ENCODE measurements at regions not wholly inside any gene's neighbourhood (a gene's known extent, or its start where the extent isn't known, plus 50 kb on each side); places are given as distances from the start of the nearest gene placed in this dataset.

- Histone ChIP-seq H2AFZ (ENCODE audit: low read length) (no peak overlapping the region), H3K23ac (ENCODE audit: insufficient read length, low read depth, low read length) (no peak overlapping the region), H3K4me2 (ENCODE audit: insufficient read depth, insufficient read length, low read length) (no peak overlapping the region), H2BK120ac (ENCODE audit: low read depth, low read length, poor library complexity, severe bottlenecking) (no peak overlapping the region), H3K9me3 (ENCODE audit: control insufficient read depth, low read depth, low read length) (no peaks in the 10 kb centered on the region), H2BK20ac (ENCODE audit: low read depth, low read length, poor library complexity, severe bottlenecking) (no peak overlapping the region), H3K18ac (ENCODE audit: insufficient read length, low read depth, low read length) (no peak overlapping the region), H3K4ac (ENCODE audit: low read depth, low read length) (no peak overlapping the region), H2BK12ac (ENCODE audit: insufficient read length, low read depth, low read length) (no peak overlapping the region), H3K79me2 (ENCODE audit: insufficient read depth, low read length) (no peaks in the 10 kb centered on the region), H2AK5ac (ENCODE audit: insufficient read length, low read length) (no peak overlapping the region), H4K5ac (ENCODE audit: insufficient read length, low read depth, low read length) (no peak overlapping the region), H3K27ac (ENCODE audit: insufficient read length, low read depth, low read length) (no peak overlapping the region), H3K14ac (ENCODE audit: insufficient read depth, low read length) (no peak overlapping the region), H3K79me1 (ENCODE audit: insufficient read depth, low read depth, low read length, poor library complexity, severe bottlenecking) (no peaks in the 10 kb centered on the region), H4K8ac (replicated peaks; ENCODE audit: insufficient read length, low read depth, low read length) (no peak overlapping the region), H3T11ph (ENCODE audit: low read length) (no peak overlapping the region), H3K56ac (ENCODE audit: insufficient read length, low read depth, low read length) (no peak overlapping the region), H3K4me1 (ENCODE audit: insufficient read depth, low read length) (no peaks in the 10 kb centered on the region), H2BK15ac (ENCODE audit: low read depth, low read length) (no peak overlapping the region), H3K27me3 (ENCODE audit: insufficient read depth, low read length) (no peaks in the 10 kb centered on the region), H4K20me1 (ENCODE audit: control insufficient read depth, insufficient read depth, insufficient read length) (no peaks in the 10 kb centered on the region), H3K9ac (ENCODE audit: extremely low read depth, insufficient read length, low read length) (no peak overlapping the region), H2BK5ac (ENCODE audit: insufficient read length, low read length) (no peak overlapping the region), H3K23me2 (ENCODE audit: insufficient read length, low read depth, low read length, poor library complexity, severe bottlenecking) (no peaks in the 10 kb centered on the region), H4K91ac (ENCODE audit: insufficient read length, low read depth, low read length) (no peak overlapping the region)
- peaks cover 0 to 3% of the 10 kb centered on the region in 2 experiments; a peak in 1 of 5 replicates for H3K9me3 Mint-ChIP-seq
- H3K27me3 Mint-ChIP-seq (ENCODE audit: low read depth) = no peaks in the 10 kb centered on the region
- no peaks in the 10 kb centered on the region for H3K36me3 Mint-ChIP-seq (ENCODE audit: insufficient read depth in 1 of 3, low read depth in 3 of 3)
- H3K27ac Mint-ChIP-seq = no peak overlapping the region
- H3K4me1 Mint-ChIP-seq = peaks cover 5 to 6% of the 10 kb centered on the region in 2 experiments
- WGBS (ENCODE audit: extremely low coverage, insufficient read length, low lambda C conversion rate) = no CpG with 5 or more reads among the region's 1 CpG
- DNase-seq = no peak
- no peak overlapping the region for H3K4me3 Mint-ChIP-seq
- TF ChIP-seq, protein P1, sequence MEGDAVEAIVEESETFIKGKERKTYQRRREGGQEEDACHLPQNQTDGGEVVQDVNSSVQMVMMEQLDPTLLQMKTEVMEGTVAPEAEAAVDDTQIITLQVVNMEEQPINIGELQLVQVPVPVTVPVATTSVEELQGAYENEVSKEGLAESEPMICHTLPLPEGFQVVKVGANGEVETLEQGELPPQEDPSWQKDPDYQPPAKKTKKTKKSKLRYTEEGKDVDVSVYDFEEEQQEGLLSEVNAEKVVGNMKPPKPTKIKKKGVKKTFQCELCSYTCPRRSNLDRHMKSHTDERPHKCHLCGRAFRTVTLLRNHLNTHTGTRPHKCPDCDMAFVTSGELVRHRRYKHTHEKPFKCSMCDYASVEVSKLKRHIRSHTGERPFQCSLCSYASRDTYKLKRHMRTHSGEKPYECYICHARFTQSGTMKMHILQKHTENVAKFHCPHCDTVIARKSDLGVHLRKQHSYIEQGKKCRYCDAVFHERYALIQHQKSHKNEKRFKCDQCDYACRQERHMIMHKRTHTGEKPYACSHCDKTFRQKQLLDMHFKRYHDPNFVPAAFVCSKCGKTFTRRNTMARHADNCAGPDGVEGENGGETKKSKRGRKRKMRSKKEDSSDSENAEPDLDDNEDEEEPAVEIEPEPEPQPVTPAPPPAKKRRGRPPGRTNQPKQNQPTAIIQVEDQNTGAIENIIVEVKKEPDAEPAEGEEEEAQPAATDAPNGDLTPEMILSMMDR (conservative IDR thresholded peaks at IDR 0.05) = no peak
Measured at GRCh38 chr4:58127680-58128079, 1017.5 kb upstream of the IGFBP7 start.
